C4-2B (cell line): ENCODE measurements at regions not wholly inside any gene's neighbourhood (a gene's known extent, or its start where the extent isn't known, plus 50 kb on each side); places are given as distances from the start of the nearest gene placed in this dataset.

Source experiments
- H3K27ac ChIP-seq: fragments of 450-650 bp; 2 replicates; pipeline ENCODE4 v1.5.1; 2017
- CTCF ChIP-seq: fragments of 450-650 bp; conservative IDR thresholded peaks from 2 replicates; pipeline ENCODE4 v1.5.1; 2017; ENCODE audit warnings: mild to moderate bottlenecking
- ZFX ChIP-seq: fragments of 450-650 bp; IDR thresholded peaks from 2 replicates; pipeline ENCODE4 v1.6.1; 2017

- TF ChIP-seq ZFX = no peak
- TF ChIP-seq CTCF = no peak
- no peak overlapping the region for H3K27ac ChIP-seq
Observed at GRCh38 chr14:51446771-51447170, 204.9 kb upstream of the FRMD6 start.

- no peak for TF ChIP-seq CTCF
- H3K27ac ChIP-seq = no peak overlapping the region
Observed at GRCh38 chr14:51447411-51447810, 204.3 kb upstream of the FRMD6 start.

- no peak for TF ChIP-seq ZFX
- no peak for TF ChIP-seq CTCF
- no peak overlapping the region; the same call in 1 of the 2 replicates for H3K27ac ChIP-seq
Observed at GRCh38 chr14:51448831-51449670, 202.7 kb upstream of the FRMD6 start.

- TF ChIP-seq CTCF (no peak), ZFX (no peak)
- no peak overlapping the region for H3K27ac ChIP-seq
Observed at GRCh38 chr14:51449681-51450080, 202.0 kb upstream of the FRMD6 start.

- no peak for TF ChIP-seq CTCF
- TF ChIP-seq ZFX = no peak
- H3K27ac ChIP-seq = no peak overlapping the region
Observed at GRCh38 chr14:51451561-51451960, 200.1 kb upstream of the FRMD6 start.

- no peak for TF ChIP-seq CTCF
- TF ChIP-seq ZFX = no peak
- no peak overlapping the region for H3K27ac ChIP-seq
Observed at GRCh38 chr14:51453869-51454268, 197.8 kb upstream of the FRMD6 start.

- no peak overlapping the region for H3K27ac ChIP-seq
- TF ChIP-seq CTCF = no peak
- TF ChIP-seq ZFX = no peak
Observed at GRCh38 chr14:51454351-51454750, 197.4 kb upstream of the FRMD6 start.
